Stimulated activated CD4-positive, alpha-beta T cell treated with anti-CD3 and anti-CD28 coated beads, TNF-alpha, amount 100 ng/mL, for 48 hours (primary cell): ENCODE measurements at regions not wholly inside any gene's neighbourhood (a gene's known extent, or its start where the extent isn't known, plus 50 kb on each side); places are given as distances from the start of the nearest gene placed in this dataset.
"Not testable (repeated sequence)": the region's sequence is repeated elsewhere in the genome, so short reads cannot be mapped to it uniquely, and the experiment has no call there.

ENCODE experiments used
- DNase-seq, 3 donors: peaks; one replicate each; pipeline ENCODE4 v3.0.0-alpha.2; 2020; ENCODE audit warnings: low read depth in 3 of 3

GRCh38 chrX:120753413-120754251, 122.0 kb downstream of the CT47B1 start:
- DNase-seq: peak in 1 of 3 donors; percentile 31

- DNase-seq: no peak
Observed at GRCh38 chrX:120752431-120753082, 122.7 kb upstream of the C1GALT1C1 start.

GRCh38 chrX:120751683-120752082, 121.8 kb upstream of the C1GALT1C1 start:
- DNase-seq: no peak

GRCh38 chrX:120750381-120750780, 120.5 kb upstream of the C1GALT1C1 start:
- no peak for DNase-seq

GRCh38 chrX:120749141-120749846, 119.4 kb upstream of the C1GALT1C1 start:
- no peak for DNase-seq

GRCh38 chrX:120746153-120746552, 116.3 kb upstream of the C1GALT1C1 start:
- DNase-seq: no peak

GRCh38 chrX:120742946-120743665, 113.3 kb upstream of the C1GALT1C1 start:
- no peak for DNase-seq

GRCh38 chrX:120741452-120741851, 111.6 kb upstream of the C1GALT1C1 start:
- no peak for DNase-seq

GRCh38 chrX:120740072-120740471, 110.2 kb upstream of the C1GALT1C1 start:
- no peak for DNase-seq

GRCh38 chrX:120739300-120739699, 109.4 kb upstream of the C1GALT1C1 start:
- DNase-seq: no peak

- no peak for DNase-seq
Observed at GRCh38 chrX:120736989-120737388, 107.1 kb upstream of the C1GALT1C1 start.

- no peak for DNase-seq
Observed at GRCh38 chrX:120735966-120736365, 106.1 kb upstream of the C1GALT1C1 start.

GRCh38 chrX:120732879-120733278, 103.0 kb upstream of the C1GALT1C1 start:
- no peak for DNase-seq

GRCh38 chrX:120732461-120732860, 102.6 kb upstream of the C1GALT1C1 start:
- DNase-seq: no peak

- DNase-seq: no peak
Observed at GRCh38 chrX:120731386-120731785, 101.5 kb upstream of the C1GALT1C1 start.

- not testable (repeated sequence) for DNase-seq
Observed at GRCh38 chrX:120729506-120730255, 99.8 kb upstream of the C1GALT1C1 start.

- DNase-seq: no peak
Observed at GRCh38 chrX:120727911-120728310, 98.1 kb upstream of the C1GALT1C1 start.

- no peak for DNase-seq
Observed at GRCh38 chrX:120727452-120727851, 97.6 kb upstream of the C1GALT1C1 start.

GRCh38 chrX:120726294-120726693, 96.4 kb upstream of the C1GALT1C1 start:
- no peak for DNase-seq

- no peak for DNase-seq
Observed at GRCh38 chrX:120725874-120726273, 96.0 kb upstream of the C1GALT1C1 start.

GRCh38 chrX:120719622-120720021, 89.8 kb upstream of the C1GALT1C1 start:
- no peak for DNase-seq
